T-helper 2 cell treated with Interferon-gamma antibody and Interleukin-4, amounts not matched to agents 100 ng/mL and 5 ng/mL, for 36 hours (primary cell): ENCODE measurements at regions not wholly inside any gene's neighbourhood (a gene's known extent, or its start where the extent isn't known, plus 50 kb on each side); places are given as distances from the start of the nearest gene placed in this dataset.

Experiments used
- intact Hi-C: fragments of 100-400 bp; cut with micrococcal nuclease; formaldehyde crosslinking; loops from one replicate; pipeline ENCODE4 v1.15.1; 2023

DNA sequence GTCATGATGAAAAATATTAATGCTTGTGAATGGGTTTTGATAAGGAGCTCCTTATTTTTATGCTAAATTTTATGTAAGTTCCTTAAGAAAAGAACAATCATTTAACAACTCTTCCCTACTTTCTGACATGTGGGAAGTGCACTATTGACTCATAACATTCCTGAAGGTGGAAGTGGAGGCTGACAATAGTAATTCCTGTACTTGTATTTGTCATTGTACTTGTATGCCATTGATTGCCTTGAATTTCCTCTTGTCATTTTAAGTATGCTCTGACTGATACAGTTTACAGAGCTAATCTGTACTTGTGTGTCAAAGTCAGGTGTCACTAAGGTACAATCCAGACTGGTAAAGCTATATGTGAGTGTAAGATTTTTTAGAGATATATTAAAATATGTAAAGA, 440.0 kb downstream of the SLC16A7 start:
- intact Hi-C loops = no loop called here

DNA sequence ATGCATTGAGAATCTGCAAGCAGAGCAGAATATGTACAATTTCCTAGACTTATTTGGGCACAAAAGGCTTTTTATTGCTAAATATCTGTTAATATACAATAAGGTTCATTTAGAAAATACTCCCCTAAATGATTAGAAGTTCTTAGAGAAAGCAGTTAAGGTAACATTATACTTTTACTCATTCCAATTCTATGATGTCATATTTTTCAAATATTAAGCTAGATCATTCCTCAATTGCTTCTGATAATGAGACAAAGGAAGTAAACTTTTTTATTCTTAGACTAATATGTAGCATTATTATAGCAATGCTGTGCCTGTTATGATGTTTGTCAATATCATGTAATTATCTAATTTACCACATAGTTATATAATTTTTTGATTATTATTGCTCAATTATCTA, 447.0 kb downstream of the SLC16A7 start:
- intact Hi-C loops = no loop called here

DNA sequence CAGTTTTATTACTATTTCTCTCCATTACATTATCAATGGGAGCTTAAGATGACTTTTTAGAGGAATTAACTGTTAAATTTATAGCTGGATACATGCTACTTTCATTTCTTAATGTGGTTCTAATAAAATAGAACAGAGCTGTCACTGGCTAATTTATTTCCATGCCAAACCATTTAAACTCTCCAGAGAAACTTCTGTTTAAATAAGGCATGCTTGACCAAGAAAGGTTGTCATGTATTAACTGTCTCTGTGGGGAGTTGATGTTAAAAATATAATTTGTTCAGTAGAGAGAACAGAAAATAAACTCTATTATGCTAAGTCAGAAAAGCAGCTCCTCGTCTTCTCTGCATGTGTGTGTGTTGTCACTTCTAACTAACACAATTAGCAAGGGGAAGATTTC, 447.4 kb downstream of the SLC16A7 start:
- intact Hi-C loops = no loop called here

DNA sequence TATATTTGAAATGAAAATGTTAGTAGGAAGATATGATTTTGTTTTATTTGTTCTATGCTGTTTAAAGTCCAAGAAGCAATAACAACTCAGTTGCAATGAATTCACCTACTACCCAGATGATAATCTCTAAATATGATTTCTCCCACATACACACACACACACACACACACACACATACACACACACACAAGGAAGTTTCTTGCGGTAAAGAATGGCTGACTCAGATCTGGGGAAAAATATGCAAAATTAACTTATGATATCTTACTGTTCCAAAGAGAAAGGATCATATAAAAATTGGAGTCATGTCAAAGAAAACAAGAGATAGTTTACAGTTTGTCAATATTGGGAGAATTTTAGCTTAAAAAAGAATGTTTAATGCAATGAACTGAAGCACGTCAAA, 456.7 kb downstream of the SLC16A7 start:
- intact Hi-C loops = no loop called here

DNA sequence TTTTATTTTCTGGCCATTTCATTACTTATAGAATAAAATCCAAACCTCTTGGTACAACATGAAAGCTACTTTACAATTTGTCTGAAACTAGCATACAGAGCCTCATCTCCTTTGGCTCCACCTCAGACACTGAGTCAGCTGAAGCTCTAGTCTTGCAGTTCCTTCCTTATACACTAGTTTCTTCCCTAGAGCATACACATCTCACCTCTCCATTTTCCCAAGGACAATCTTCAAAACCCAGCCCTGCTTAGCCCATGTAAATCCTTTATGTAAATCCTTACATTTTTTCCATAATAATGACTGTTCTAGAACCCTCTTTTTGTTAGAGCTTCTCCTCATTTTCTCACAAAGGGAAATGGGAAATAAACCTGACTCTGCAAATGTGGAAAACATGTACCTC, 463.4 kb downstream of the SLC16A7 start:
- intact Hi-C loops = no loop called here

DNA sequence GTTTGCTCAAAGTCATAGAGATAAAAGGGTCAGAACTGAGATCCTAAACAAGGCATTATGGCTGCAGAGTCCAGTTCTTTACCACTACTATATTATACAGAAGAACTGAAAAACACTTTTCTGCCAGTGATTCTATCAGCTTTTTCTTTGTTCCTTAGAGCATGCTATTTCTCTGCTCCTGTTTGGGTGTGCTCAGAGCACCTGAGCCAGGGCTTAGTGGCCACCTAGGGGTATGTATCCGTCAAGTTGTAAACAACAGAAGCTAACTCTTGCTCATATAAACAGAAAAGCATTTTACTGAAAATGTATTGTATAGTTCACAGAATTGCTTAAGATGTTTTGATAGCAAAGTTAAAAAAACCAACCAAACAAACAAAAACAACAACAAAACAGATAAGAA, 470.8 kb downstream of the SLC16A7 start:
- intact Hi-C loops = no loop called here

DNA sequence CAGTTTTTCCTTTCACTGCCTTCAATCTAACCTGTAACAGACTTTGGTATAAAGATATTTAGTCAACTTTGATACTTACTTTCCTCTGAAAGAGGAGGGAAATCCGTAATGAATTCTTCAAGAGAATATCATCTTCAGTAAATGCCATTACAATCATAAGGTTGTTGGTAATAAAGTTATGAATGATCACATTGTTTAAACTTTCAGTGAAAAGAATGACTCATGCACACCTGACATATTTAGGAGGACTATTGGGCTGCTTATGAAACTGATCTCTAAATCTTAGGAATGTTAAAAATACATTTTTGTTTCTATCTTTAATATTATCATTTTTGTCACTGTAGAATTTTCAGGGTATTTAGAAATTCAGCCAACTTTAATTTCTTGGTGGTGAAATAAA, 474.7 kb downstream of the SLC16A7 start:
- intact Hi-C loops = no loop called here

DNA sequence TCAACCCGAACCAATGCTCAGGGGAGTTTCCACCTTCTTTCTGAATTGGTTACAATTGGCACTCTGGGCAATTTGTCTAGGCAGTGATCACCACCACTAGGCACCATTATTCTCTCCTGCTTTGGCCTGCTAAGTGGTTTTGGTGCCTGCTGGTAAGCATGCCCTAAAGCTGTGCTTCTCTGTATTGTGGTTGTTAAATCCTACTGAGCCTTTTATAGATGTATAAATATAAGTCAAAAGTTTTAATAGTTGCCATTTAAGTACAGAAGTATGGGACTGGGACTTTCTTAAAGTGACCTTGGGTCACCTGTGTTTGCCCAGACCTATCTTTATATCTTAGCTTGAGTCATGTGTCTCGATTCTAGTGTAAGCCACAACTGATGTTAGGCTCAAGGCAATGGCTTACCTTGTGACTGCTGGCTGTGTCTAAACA, 475.9 kb downstream of the SLC16A7 start:
- intact Hi-C loops = no loop called here

DNA sequence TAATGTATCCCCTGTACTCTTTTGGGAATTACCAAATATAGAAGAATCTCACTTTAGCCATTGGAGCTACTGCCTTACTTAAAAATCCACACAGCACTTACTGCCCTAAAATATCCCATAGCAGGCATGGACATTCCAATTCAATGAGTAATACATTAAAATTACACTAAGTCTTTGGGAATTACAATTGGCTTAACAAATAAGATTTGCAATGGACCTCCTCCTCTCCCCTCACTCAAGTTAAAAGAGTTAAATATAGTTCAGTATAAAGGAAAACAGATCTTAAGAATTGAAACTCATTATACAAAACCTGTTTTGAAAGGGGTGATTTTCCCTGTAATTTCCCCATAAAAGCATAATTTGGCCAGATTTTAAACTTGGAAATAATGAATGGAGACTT, 477.1 kb downstream of the SLC16A7 start:
- intact Hi-C loops = no loop called here

DNA sequence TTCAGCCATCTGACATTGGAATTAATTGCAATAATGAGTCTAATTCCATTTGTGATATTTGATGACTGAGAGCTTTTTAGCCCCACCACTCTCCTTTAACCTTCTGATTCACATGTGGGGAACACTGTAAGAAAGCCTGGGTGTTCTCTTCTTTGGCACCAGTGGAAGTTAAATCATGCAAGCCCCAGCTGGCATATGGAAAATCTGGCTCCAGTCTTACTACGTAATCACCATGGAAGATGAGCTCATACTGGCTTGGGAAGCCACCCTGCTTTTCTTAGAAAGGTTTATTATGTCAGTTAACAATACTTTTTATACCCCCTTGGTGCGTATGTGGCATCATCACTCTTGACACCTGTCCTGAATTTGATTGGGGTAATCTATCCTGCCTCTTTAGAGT, 479.3 kb downstream of the SLC16A7 start:
- intact Hi-C loops = no loop called here

DNA sequence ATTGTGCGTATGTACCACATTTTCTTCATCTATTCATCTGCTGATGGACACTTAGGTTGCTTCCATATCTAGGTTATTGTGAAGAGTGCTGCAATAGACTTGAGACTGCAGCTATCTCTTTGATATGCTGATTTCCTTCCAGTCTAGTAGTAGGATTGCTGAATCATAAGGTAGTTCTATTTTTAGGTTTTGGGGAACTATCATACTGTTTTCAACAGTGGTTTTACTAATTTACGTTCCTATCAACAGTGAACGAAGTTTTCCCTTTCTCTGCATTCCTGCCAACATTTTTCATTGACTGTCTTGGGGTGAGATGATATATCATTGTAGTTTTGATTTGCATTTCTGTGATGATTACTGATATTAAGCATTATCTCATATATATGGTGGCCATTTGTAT, 482.2 kb downstream of the SLC16A7 start:
- intact Hi-C loops = no loop called here

DNA sequence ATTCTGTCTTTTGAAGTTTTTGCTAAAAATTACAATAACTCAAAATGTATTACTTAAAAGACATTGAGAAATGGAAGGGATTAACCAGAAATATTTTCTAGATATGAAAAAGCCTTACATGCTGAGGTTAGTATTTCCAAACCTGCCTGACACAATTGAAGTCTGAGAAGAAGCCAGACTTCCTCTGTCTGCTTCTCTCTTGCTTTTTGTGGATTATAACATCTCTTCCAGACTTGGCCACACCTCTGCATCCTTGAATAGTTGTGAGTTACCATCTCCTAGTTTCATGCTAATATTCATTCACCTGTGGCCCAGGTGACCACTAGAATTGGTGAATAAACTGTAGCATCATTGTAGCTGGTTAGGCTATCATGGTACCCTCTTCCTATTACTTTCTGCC, 497.6 kb downstream of the SLC16A7 start:
- intact Hi-C loops = no loop called here

DNA sequence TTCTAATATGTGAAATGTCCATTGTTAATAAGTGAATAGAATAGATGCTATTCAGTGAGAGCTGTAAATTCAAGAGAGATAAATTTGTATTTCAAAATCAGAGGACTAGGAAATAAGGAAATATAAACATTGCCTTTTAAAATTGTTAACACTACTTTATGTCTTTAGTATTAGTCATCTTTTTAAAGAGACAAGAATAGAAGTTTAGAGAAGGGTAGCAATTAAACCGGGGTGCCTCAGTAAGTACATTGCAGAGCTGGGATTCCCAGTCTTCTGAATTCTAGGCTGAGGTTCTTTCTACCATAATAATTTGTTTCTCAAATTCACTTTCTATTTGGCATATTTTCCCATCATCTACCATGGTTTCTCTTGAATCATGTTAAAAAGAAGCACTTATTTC, 498.6 kb downstream of the SLC16A7 start:
- intact Hi-C loops = no loop called here

DNA sequence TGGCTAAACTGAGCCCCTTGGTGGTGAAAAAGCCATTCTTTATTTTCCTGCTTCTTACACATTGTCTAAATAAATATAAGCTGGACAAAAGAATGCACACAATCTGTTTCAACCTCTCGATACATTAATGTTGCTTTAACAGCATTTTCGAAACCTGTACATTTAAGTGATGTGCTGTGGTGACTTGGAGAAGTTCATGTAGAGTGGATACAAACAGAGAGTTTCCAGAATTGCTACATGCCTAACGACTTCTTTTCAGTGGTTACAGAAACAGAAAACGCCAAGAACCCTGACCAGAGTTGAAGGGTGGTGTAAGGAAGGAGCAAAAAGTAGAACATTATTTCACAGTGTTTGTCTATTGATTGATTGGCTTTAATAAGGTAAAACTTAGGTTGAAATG, 500.9 kb downstream of the SLC16A7 start:
- intact Hi-C loops = no loop called here

DNA sequence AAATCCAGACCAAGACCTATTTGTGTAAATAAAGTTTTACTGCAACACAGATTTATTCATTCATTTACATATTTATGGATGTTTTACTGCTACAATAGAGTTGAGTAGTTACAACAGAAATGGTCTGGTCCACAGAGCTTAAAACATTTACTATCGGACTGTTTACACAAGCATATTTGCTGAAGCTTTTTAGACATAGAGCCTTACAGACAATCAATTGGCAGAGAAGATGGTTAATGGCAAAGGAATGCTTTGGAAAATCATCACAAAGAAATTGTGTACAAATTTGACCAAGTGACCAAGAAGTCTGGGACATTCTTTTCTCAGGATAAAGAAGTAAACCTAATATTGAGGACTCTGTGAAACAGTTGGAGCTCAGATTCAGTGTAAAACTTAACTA, 504.3 kb downstream of the SLC16A7 start:
- intact Hi-C loops = no loop called here

DNA sequence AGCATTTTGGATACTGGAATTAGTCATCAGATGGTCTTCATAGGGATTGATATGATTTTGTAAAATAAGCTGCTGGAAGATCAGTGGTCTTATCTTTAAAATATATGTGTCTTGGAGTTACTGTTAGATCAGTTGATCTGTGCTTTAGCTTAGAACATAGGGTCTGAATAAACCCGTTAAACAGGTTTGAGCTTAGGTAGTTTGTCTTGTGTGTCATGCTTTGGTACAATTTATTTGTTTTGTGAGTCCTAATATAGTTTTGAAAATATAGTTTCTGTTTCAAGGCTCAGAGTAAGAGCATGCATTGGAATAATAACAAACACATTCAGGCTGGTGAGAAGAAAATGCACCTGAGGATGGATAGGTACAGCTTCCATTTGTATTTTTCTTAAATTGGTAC, 505.0 kb downstream of the SLC16A7 start:
- intact Hi-C loops = no loop called here

DNA sequence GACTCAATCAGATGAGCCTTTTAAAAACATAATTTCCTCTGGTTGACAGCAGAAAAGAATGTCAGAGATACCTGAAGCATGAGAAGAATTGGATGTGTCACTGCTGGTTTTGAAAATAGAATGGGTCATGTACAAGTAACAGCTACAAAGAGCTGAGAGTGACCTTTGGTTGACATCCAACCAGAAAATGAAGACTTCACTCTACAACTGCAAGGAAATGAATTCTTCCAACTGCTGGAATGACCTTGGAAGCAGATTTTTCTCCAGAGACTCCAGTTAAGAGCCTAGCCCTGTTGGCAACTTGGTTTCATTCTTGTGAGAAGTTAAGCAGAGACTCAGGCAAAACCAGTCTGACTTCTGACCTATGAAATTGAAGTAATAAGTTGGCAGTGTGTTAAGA, 505.9 kb downstream of the SLC16A7 start:
- intact Hi-C loops = no loop called here

DNA sequence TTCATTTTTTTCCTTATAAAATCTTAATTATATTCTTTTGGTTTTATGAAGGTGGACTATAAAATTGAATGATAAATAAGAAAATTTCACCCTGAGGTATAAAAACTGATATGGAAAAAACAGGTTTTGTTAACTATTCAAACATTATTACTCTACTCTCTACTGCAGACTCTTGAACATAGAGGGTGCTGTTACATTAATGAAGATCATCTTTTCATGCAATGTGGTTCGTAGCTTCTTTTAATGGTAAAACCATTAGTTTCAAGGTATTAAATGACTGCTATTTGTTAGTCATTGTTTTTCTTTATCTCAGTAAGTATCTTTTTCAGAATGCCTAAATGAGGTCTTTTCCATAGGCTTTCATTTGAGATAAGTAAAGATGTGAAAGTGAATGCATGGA, 510.4 kb downstream of the SLC16A7 start:
- intact Hi-C loops = no loop called here

DNA sequence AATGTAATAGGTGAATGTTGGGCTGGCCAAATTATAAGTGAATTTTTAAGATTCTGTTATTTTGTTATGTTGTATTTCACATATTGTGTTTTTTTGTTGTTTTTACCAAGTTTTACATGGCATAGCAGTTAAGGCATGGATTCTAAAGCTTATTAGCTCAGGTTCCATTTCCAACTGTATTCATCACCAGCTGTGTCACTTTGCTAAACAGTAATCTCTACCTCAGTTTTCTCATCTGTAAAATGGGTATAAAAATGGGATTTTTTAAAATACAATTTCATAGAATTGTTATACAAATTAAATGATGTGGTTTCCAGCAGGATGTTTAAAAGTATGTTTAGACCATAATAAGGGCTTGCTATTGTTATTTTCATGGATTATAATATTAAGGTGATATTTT, 512.2 kb downstream of the SLC16A7 start:
- intact Hi-C loops = no loop called here

DNA sequence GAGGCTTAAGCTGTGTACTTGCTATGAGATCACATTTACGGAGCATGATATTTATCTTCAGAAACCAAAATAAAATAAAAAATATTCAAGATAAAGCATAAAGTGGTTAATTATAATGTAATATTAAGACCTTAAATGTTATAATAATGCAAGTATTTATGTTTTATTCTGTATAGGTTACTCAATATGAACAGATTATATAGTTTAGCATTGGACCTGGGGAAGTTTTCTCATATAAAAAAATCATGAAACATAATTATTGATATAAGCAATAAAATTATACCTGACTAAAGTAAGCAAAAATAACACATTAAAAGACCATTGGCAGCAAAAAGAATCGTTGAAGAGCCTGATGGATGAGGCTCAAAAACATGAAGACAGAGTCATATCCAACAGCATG, 516.2 kb downstream of the SLC16A7 start:
- intact Hi-C loops = no loop called here

DNA sequence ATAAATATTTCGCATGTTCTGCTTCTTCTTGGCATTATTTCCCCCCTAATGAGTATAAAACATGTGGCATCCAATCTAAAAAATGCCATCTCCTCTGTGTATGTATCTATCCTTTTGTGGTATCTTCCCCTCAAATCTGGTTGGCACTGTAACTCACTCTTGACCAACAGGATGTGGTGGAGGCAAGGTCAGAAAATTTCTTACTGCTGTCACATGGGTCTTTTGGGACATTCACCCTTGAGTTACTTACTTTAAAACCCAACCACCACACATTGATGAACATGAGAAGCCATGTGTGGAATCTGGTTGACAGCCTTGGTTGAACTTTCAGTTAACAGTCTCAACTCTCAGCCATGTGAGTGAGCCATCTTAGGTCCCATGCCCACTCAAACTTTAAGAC, 516.9 kb downstream of the SLC16A7 start:
- intact Hi-C loops = no loop called here

DNA sequence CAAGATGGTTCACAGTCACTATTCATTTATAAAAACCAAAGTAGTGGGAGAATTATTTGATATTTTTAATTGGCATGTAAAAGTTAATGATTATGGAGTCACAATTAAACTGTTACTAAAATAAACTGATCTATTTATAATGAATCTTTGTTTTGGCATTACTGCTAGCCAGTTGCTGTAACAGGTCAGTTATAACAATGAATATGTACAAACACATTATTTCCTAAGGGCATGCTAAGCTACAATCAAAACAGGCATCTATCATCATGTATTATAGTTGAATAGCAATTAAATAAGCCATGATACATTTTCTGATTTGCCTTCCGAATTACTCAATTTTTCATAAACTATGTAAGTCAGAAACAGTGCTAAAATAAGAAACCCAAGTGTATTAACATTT, 518.3 kb downstream of the SLC16A7 start:
- intact Hi-C loops = no loop called here

DNA sequence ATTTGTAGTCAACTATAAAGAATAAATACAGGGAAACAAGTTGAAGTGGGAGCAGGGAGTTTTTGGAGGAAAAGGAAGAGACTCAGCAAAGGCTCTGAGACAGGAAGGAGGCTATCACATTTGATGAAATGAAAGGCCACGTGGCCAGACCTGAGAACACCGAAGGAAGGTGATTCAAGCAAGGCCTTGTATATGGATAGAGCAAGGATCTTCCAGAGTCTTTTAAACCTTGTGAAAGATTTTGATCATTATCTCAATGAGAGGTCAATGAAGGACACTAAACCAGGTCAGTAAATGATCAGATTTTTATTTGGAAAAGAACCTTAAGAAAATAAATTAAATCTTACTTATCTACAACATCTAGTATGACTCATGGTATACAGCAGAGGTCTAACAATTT, 523.5 kb downstream of the SLC16A7 start:
- intact Hi-C loops = no loop called here

DNA sequence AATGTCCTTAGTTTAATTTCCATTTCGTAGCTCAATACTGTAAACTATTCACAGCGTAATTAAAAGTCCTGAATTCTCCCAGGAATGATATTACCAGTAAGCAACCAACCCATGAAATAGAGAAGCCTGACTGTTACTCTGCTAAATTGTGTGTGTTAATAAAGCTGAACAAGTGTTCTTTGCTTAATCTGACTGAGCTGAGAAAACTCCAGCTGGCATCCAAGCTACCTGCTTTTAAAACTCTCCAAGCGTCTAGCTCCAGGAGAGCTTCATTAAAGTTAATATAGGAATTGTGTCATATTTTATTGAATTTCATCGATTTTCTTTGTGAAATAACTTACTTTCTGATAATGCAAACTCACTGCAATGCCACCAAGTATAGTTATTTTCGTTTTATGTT, 524.4 kb downstream of the SLC16A7 start:
- intact Hi-C loops = no loop called here

DNA sequence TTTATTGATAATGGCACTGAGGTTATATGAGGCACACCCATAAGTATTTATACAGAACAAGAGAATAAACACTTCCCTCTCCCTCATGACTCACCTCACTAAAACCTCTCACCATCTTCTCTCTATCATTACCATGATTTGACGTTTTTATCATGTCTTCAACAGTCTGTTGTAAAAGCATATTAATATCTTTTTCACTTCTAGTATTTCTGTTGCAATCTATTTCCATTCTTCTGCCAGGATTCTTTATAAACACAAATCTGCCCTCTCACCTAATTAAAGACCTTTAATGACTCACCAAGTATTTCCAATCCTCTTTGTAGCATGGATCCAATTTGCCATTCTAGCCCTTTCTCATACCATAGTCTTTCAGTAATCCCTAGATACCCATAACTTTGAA, 527.7 kb downstream of the SLC16A7 start:
- intact Hi-C loops = no loop called here
